Epidermal melanocyte (primary cell): ENCODE measurements at regions not wholly inside any gene's neighbourhood (a gene's known extent, or its start where the extent isn't known, plus 50 kb on each side); places are given as distances from the start of the nearest gene placed in this dataset.

ENCODE experiments used
- DNase-seq: peaks from one replicate; pipeline ENCODE4 v3.0.0; 2011; ENCODE audit warnings: low spot score; ENCODE audit not compliant: insufficient read length

- DNase-seq, result no peak
Observed at GRCh38 chr6:113437566-113437965, 419.6 kb upstream of the MARCKS start.

DNA sequence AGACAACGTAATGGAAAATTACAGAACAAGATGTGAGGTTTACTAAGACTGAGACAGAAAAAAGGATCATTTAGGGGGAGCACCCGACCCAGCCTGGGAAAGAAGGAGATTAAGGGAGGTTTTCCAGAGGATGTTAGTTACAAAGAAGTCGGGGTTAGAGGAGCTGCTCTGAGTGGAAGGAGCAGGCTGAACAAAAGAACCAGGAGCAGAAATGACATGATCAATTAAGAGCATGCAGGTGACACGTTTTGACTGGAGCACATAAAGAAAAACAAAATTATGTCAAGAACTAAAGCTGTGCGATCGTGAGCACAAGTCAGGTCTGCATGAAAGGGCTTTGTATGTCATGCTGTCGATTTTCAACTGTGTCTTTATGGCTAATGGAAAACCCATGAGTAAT is 417.3 kb upstream of the MARCKS start:
- DNase-seq, result no peak

DNA sequence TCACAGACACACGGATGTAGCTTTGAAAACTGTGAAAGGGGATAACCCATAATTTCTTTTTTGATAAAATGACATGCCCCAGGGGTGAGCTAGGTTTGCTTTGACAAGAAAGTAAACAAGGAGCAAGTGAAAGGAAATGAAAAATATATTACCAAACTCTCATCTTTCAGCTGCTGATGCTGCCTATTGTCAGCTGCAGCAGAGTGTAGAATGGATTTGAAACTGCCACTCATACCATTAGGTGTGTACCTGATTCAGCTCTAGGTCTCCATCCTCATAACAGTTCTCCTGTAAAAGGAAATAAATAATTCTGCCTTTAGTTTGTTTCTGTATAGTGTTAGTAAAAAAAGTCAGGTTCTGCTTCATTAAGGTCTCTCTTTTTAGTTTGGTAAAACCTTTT is 415.1 kb upstream of the MARCKS start:
- DNase-seq, result no peak

- DNase-seq, result no peak
Observed at GRCh38 chr6:113445201-113445600, 411.9 kb upstream of the MARCKS start.

GRCh38 chr6:113447088-113447831 is 409.9 kb upstream of the MARCKS start:
- no peak for DNase-seq

GRCh38 chr6:113449051-113449450 is 408.1 kb upstream of the MARCKS start:
- DNase-seq, result no peak

GRCh38 chr6:113450061-113450465 is 407.1 kb upstream of the MARCKS start:
- DNase-seq, result no peak

- no peak for DNase-seq
Observed at GRCh38 chr6:113451049-113451448, 406.1 kb upstream of the MARCKS start.

DNA sequence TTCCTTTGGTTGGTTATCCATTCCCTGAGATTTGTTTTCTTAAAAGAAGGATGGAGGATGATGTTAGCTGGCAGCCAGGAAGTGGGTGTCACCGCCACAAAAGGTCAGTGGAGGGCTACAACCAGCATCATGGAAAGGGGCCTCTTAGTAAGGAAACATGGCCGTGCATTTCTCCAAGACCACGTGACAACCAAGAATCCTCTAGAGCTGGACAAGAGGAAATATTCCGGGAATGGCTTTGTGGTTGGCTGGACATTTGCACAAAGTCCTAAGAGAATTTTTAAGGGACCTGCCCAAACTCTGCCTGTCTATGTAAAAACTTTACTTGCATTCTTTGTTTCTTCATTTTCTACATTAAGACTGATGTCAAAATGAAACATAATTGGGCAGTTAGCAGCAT is 399.9 kb upstream of the MARCKS start:
- peak; percentile 35 for DNase-seq

GRCh38 chr6:113457751-113458150 is 399.4 kb upstream of the MARCKS start:
- DNase-seq, result no peak

GRCh38 chr6:113458368-113459010 is 398.7 kb upstream of the MARCKS start:
- no peak for DNase-seq

- DNase-seq, result no peak
Observed at GRCh38 chr6:113461153-113461932, 395.8 kb upstream of the MARCKS start.

DNA sequence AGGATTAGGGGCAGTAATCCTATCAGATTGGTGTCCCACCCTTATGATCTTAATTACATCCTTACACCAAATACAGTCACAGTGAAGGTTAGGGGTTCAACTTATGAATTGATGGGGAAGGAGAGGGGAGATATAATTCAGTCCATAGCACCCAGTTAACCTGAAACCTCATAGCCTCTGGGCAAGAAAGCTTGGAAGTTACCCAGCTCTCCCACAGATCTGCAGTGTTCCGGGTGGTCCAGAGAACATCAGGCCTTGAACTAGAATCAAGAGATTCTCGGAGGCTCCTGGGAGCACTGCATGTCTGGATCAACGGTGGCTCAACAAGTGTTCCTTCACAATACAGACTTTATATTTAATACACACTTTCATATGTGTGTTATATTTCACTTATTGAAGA is 392.6 kb upstream of the MARCKS start:
- DNase-seq, result no peak

DNA sequence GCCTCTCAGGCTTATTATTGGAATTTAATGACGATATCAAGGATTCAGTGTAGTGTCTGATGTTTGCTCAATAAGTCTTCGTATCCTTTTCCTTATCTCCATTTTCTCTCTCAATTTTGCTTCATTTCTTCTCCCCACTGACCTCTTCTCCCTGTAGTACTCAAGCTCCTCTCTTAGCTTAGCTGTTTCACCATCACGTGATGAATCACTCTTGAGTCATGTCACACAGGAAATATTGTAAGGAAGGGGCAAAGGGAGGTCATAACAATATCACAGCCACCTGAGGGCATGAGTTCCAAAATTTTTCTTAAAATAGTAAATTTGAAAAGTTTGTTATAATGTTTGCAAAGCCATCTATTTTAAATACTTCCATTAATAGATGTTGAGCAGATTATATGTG is 392.2 kb upstream of the MARCKS start:
- DNase-seq, result no peak

GRCh38 chr6:113466526-113466925 is 390.6 kb upstream of the MARCKS start:
- DNase-seq, result no peak

DNA sequence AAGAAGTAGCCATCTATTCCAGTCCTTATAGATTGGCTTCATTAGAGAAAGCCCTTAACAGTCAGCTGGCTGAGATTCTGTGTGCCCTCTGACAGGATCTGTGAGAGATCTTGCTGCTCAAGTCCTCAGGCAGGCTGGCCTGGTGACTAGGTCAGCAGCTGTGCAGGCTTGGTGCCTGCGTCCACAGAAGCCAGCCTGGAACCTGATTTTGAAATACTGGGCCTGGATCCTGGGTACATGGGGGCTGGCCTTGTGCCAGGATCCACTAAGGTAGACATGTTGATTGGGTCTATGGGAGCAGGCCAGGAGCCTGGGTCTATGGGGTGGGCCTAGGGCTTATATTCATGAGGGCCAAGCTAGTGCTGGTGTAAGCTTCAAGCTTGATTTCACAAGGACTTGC is 381.8 kb upstream of the MARCKS start:
- DNase-seq, result no peak

DNA sequence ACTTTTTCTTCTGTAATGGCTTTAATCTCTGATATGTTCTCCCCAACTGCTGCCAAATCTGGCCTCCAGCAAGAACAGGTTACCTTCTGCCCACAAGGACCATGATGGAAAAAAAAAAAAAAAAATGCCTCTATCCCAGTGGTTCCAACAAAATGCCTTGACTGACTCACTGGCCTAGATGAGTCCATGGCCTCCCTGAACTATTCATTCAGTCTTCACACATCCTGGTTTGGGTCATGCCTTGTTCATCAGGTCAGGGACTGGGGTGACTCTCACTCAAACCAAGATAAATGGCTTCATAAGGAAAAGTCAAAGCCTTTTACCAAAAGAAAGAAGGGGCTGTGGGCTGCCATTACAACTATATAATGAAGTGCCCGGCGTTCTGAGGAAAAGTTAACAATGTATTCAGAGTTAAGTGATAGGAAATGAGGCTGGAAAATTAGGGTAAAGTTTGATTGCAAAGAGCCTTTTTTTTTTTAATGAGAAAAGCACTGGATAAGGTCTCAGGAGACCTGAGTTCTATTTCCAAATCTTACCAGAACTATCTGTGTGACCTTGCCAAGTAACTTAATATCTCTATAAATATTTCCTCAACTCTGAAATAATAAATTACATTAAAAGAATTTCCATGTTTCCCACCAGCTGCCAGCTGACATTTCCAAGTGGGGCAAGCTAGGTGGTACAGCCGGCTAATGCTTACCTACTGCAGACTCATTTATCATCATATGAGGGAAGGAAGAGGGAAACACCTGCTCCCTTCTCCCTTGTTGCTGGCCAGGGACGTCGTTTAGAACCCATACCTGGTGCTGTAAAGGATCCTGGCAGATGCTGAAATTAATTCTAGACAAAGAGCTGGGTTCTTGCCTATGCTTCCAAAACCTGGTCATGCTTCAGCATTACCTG is 380.0 kb upstream of the MARCKS start:
- DNase-seq, result no peak

- DNase-seq, result no peak
Observed at GRCh38 chr6:113480616-113481015, 376.5 kb upstream of the MARCKS start.

- no peak for DNase-seq
Observed at GRCh38 chr6:113481458-113481857, 375.7 kb upstream of the MARCKS start.

- no peak for DNase-seq
Observed at GRCh38 chr6:113481910-113482309, 375.2 kb upstream of the MARCKS start.

GRCh38 chr6:113482771-113483170 is 374.4 kb upstream of the MARCKS start:
- DNase-seq, result no peak
